Adrenal gland (tissue), 5 donors: ENCODE measurements at regions not wholly inside any gene's neighbourhood (a gene's known extent, or its start where the extent isn't known, plus 50 kb on each side); places are given as distances from the start of the nearest gene placed in this dataset.

Experiments used
- POLR2A ChIP-seq, 2 donors: fragments of 450-650 bp; IDR thresholded peaks; one replicate each; pipeline ENCODE4 v1.6.1; 2017; ENCODE audit warnings: antibody characterized with exemption in 2 of 2, mild to moderate bottlenecking in 2 of 2, moderate library complexity in 1 of 2
- TF ChIP-seq, protein P1 (sequence below), 6 experiments: fragments of 450-650 bp in 4 of 6; fragments of 200-600 bp in 2 of 6; sonication (generic) in 1 of 6; IDR thresholded peaks; 1 replicate in 5 of 6; 2 replicates in 1 of 6; pipeline versions ENCODE4 v1.5.1 to v1.8.0; 2016 to 2021; ENCODE audit warnings: antibody characterized with exemption in 6 of 6, mild to moderate bottlenecking in 2 of 6, moderate library complexity in 1 of 6
- donor health status: DM: no; HTN: no; CAD: no.

DNA sequence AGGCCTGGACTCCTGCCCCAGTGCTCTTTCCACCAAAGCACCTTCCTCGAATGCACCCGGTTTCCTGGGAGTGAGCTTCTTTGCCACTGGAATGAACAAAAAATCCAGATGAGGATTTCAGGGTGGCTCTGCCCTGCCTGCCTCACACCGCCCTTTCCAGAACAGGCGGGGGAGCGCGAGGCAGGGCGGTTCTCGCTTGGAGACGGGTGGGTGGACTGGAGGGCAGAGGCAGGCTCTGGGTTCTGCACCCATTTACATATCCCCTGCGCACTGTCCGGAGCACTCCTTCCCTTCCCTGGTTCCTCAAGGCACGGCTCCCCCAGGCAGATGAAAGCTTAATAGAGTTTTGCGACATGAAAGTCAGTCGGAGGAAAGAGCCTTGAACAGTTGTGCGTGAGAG is 69.7 kb upstream of the DLK1 start:
- TF ChIP-seq, protein P1, sequence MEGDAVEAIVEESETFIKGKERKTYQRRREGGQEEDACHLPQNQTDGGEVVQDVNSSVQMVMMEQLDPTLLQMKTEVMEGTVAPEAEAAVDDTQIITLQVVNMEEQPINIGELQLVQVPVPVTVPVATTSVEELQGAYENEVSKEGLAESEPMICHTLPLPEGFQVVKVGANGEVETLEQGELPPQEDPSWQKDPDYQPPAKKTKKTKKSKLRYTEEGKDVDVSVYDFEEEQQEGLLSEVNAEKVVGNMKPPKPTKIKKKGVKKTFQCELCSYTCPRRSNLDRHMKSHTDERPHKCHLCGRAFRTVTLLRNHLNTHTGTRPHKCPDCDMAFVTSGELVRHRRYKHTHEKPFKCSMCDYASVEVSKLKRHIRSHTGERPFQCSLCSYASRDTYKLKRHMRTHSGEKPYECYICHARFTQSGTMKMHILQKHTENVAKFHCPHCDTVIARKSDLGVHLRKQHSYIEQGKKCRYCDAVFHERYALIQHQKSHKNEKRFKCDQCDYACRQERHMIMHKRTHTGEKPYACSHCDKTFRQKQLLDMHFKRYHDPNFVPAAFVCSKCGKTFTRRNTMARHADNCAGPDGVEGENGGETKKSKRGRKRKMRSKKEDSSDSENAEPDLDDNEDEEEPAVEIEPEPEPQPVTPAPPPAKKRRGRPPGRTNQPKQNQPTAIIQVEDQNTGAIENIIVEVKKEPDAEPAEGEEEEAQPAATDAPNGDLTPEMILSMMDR (IDR thresholded peaks at IDR 0.05): no peak
- no peak for TF ChIP-seq POLR2A (IDR thresholded peaks at IDR 0.05)
